Endothelial cell of umbilical vein (primary cell): ENCODE measurements at regions not wholly inside any gene's neighbourhood (a gene's known extent, or its start where the extent isn't known, plus 50 kb on each side); places are given as distances from the start of the nearest gene placed in this dataset.

ENCODE experiments used
- BruUV-seq: library from RNA; stranded (reverse); fragments of 400-500 nt; replicated peaks from 2 replicates; lab custom pipeline; 2021; lab: Mats Ljungman, UMichigan
- CTCF ChIA-PET: fragments of 300-600, 350-600 bp; sonication (Branson Sonifier 250); formaldehyde crosslinking; loops from one replicate; lab custom pipeline; 2021; ENCODE audit warnings: antibody characterized with exemption, inconsistent platforms; lab: Charles Lee
- POLR2A ChIA-PET: fragments of 300-600, 350-600 bp; sonication (Branson Sonifier 250); formaldehyde crosslinking; loops from one replicate; lab custom pipeline; 2021; ENCODE audit warnings: antibody characterized with exemption, inconsistent platforms; lab: Charles Lee
- DNase-seq: peaks from one replicate; pipeline ENCODE4 v3.0.0-alpha.2; 2011; ENCODE audit warnings: low read depth, low spot score
- FAIRE-seq: peaks from 2 replicates; lab custom pipeline; 2011; peaks lifted over from hg19 to GRCh38; lab: Jason Lieb, UNC
- H2AFZ ChIP-seq: 2 replicates; pipeline ENCODE4 v1.6.0; 2012; ENCODE audit warnings: low read depth, low read length, control low read depth, inconsistent platforms
- H3K27ac ChIP-seq: 2 replicates; pipeline ENCODE4 v1.5.1; 2011; ENCODE audit warnings: low read depth, mild to moderate bottlenecking, control low read depth, low read length, moderate library complexity; ENCODE audit not compliant: insufficient read depth
- H3K27me3 ChIP-seq, 2 experiments: 2 replicates each; pipeline versions ENCODE4 v1.6.0 to v1.6.1; 2011; ENCODE audit warnings: low read length in 2 of 2, mixed read lengths in 1 of 2; ENCODE audit not compliant: control insufficient read depth in 2 of 2, insufficient read depth in 2 of 2
- H3K36me3 ChIP-seq, 2 experiments: 2 replicates in 1 of 2; 3 replicates in 1 of 2; pipeline ENCODE4 v1.5.1; 2011; ENCODE audit warnings: low read length in 2 of 2, mild to moderate bottlenecking in 1 of 2, moderate library complexity in 1 of 2; ENCODE audit not compliant: control insufficient read depth in 2 of 2, insufficient read depth in 2 of 2; ENCODE audit errors: extremely low read depth in 1 of 2
- H3K4me1 ChIP-seq: 3 replicates; pipeline ENCODE4 v1.5.1; 2011; ENCODE audit warnings: mild to moderate bottlenecking, low read length; ENCODE audit not compliant: control insufficient read depth, insufficient read depth; ENCODE audit errors: extremely low read depth
- H3K4me2 ChIP-seq: 2 replicates; pipeline ENCODE4 v1.6.1; 2011; ENCODE audit warnings: low read length, control low read depth, mixed read lengths; ENCODE audit not compliant: insufficient read depth
- H3K4me3 ChIP-seq, 3 experiments: fragments of 200-600 bp in 1 of 3; sonication (generic), shearing (Covaris generic) in 1 of 3; replicated peaks in 1 of 3; 2 replicates each; pipeline ENCODE4 v1.5.1; 2011 to 2016; ENCODE audit warnings: control low read depth in 3 of 3, low read length in 3 of 3, mild to moderate bottlenecking in 2 of 3, inconsistent platforms in 1 of 3, low read depth in 1 of 3, moderate library complexity in 1 of 3; ENCODE audit not compliant: insufficient read depth in 1 of 3
- H3K79me2 ChIP-seq: 2 replicates; pipeline ENCODE4 v1.6.0; 2012; ENCODE audit warnings: low read length, inconsistent platforms; ENCODE audit not compliant: control insufficient read depth, insufficient read depth
- H3K9ac ChIP-seq: replicated peaks from 2 replicates; pipeline ENCODE3; 2011; ENCODE audit warnings: low read length, control low read depth; ENCODE audit not compliant: insufficient read depth; ENCODE audit errors: extremely low read depth
- H3K9me1 ChIP-seq: replicated peaks from 3 replicates; pipeline ENCODE4 v1.6.0; 2011; ENCODE audit warnings: mild to moderate bottlenecking, low read length; ENCODE audit not compliant: control insufficient read depth, insufficient read depth; ENCODE audit errors: extremely low read depth
- H3K9me3 ChIP-seq: replicated peaks from 2 replicates; pipeline ENCODE4 v1.5.1; 2012; ENCODE audit warnings: low read length, inconsistent platforms; ENCODE audit not compliant: control insufficient read depth, insufficient read depth
- H4K20me1 ChIP-seq: replicated peaks from 2 replicates; pipeline ENCODE3; 2011; ENCODE audit warnings: mild to moderate bottlenecking, low read length; ENCODE audit not compliant: control insufficient read depth, insufficient read depth; ENCODE audit errors: extremely low read depth
- CTCF ChIP-seq, 2 donors: IDR thresholded peaks; 1 replicate in 1 of 2; 2 replicates in 1 of 2; pipeline ENCODE4 v1.5.1; 2011; ENCODE audit warnings: low read length in 2 of 2, mild to moderate bottlenecking in 2 of 2, moderate library complexity in 2 of 2, control low read depth in 1 of 2, inconsistent platforms in 1 of 2, low read depth in 1 of 2; ENCODE audit not compliant: insufficient read depth in 1 of 2; ENCODE audit errors: extremely low read depth in 1 of 2
- EZH2 ChIP-seq: IDR thresholded peaks from 2 replicates; pipeline ENCODE4 v1.6.1; 2012; ENCODE audit warnings: borderline replicate concordance, low read depth, mild to moderate bottlenecking, moderate library complexity, low read length, inconsistent platforms; ENCODE audit not compliant: severe bottlenecking
- FOS ChIP-seq: IDR thresholded peaks from 2 replicates; pipeline ENCODE4 v1.6.1; 2011; ENCODE audit warnings: mild to moderate bottlenecking, low read length, moderate library complexity, borderline replicate concordance; ENCODE audit not compliant: insufficient read depth
- GATA2 ChIP-seq: IDR thresholded peaks from 2 replicates; pipeline ENCODE4 v1.7.0; 2011; ENCODE audit warnings: low read depth, mild to moderate bottlenecking, moderate library complexity, mixed read lengths, low read length; ENCODE audit not compliant: insufficient read length, insufficient read depth
- JUN ChIP-seq: IDR thresholded peaks from 2 replicates; pipeline ENCODE4 v1.6.1; 2011; ENCODE audit warnings: borderline replicate concordance, low read depth; ENCODE audit not compliant: insufficient read length, insufficient read depth
- MAX ChIP-seq: IDR thresholded peaks from 2 replicates; pipeline ENCODE4 v1.6.1; 2011; ENCODE audit not compliant: insufficient read depth, insufficient read length
- MYC ChIP-seq: IDR thresholded peaks from one replicate; pipeline ENCODE4 v1.6.1; 2011; ENCODE audit warnings: mild to moderate bottlenecking, low read depth, low read length
- POLR2A ChIP-seq: IDR thresholded peaks from 2 replicates; pipeline ENCODE4 v1.6.1; 2012; ENCODE audit warnings: low read depth, mild to moderate bottlenecking, control low read depth, low read length
- POLR2AphosphoS5 ChIP-seq: IDR thresholded peaks from 2 replicates; pipeline ENCODE4 v1.6.1; 2012; ENCODE audit warnings: low read depth, mild to moderate bottlenecking, control low read depth, low read length, moderate library complexity; ENCODE audit not compliant: insufficient read depth
- dilution Hi-C: fragments of 300-500 bp; cut with MboI; formaldehyde crosslinking; loops from one replicate; pipeline ENCODE4 v1.15.0; 2019; ENCODE audit warnings: low sequenced_read_pairs; ENCODE audit not compliant: extremely low pct_ligation_motif_present
- intact Hi-C: fragments of 100-400 bp; cut with micrococcal nuclease; formaldehyde crosslinking; loops from one replicate; pipeline ENCODE4 v1.10.0; 2022

- DNase-seq, result no peak
- POLR2A ChIA-PET, result no interaction called here
- CTCF ChIA-PET, result no interaction called here
- FAIRE-seq, result no peak
- H3K9me3 ChIP-seq, result no peaks in the 10 kb centered on the region
- H3K27ac ChIP-seq, result no peak overlapping the region
- no peak overlapping the region for H2AFZ ChIP-seq
- no peaks in the 10 kb centered on the region for H3K36me3 ChIP-seq
- H3K4me1 ChIP-seq, result no peaks in the 10 kb centered on the region
- no peak overlapping the region for H3K4me3 ChIP-seq
- H3K4me2 ChIP-seq, result no peak overlapping the region
- no peaks in the 10 kb centered on the region for H3K9me1 ChIP-seq
- H4K20me1 ChIP-seq, result no peaks in the 10 kb centered on the region
- dilution Hi-C loops (no loop called here), intact Hi-C loops (no loop called here)
- no peak overlapping the region for H3K9ac ChIP-seq
- BruUV-seq, result no TSS peak
- TF ChIP-seq EZH2, result no peak
- TF ChIP-seq MAX, result no peak
- TF ChIP-seq MYC, result no peak
- TF ChIP-seq POLR2A, result no peak
- TF ChIP-seq CTCF (IDR thresholded peaks at IDR 0.05; ENCODE audit: extremely low read depth in 1 of 2, insufficient read depth in 1 of 2, low read depth in 1 of 2, low read length in 2 of 2), result no peak
- TF ChIP-seq JUN, result no peak
- TF ChIP-seq GATA2, result no peak
- TF ChIP-seq FOS, result no peak
- TF ChIP-seq POLR2AphosphoS5, result no peak
- H3K27me3 ChIP-seq, result peaks cover 0 to 7% of the 10 kb centered on the region in 2 experiments
- no peaks in the 10 kb centered on the region for H3K79me2 ChIP-seq
Measured at GRCh38 chr10:118937226-118937625, 92.3 kb upstream of the NANOS1 start.
